Endodermal cell (in vitro differentiated cells): ENCODE measurements at regions not wholly inside any gene's neighbourhood (a gene's known extent, or its start where the extent isn't known, plus 50 kb on each side); places are given as distances from the start of the nearest gene placed in this dataset.

Source experiments
- DNase-seq: peaks from one replicate; pipeline ENCODE4 v3.0.0-alpha.2; 2017
- H3K27ac ChIP-seq: 2 replicates; pipeline ENCODE4 v1.5.1; 2013; ENCODE audit warnings: mild to moderate bottlenecking, low read depth, low read length, moderate library complexity
- H3K27me3 ChIP-seq: 2 replicates; pipeline ENCODE4 v1.6.1; 2013; ENCODE audit warnings: mild to moderate bottlenecking, low read length, moderate library complexity; ENCODE audit not compliant: insufficient read depth, control insufficient read depth, poor library complexity, severe bottlenecking
- H3K36me3 ChIP-seq: 2 replicates; pipeline ENCODE4 v1.7.0; 2013; ENCODE audit warnings: mild to moderate bottlenecking, low read length, moderate library complexity; ENCODE audit not compliant: control insufficient read depth, insufficient read depth
- H3K4me1 ChIP-seq: one replicate; pipeline ENCODE4 v1.7.0; 2013; ENCODE audit warnings: low read length; ENCODE audit not compliant: control insufficient read depth, insufficient read depth
- H3K4me3 ChIP-seq: 2 replicates; pipeline ENCODE4 v1.5.1; 2013; ENCODE audit warnings: mild to moderate bottlenecking, low read length, moderate library complexity
- H3K9ac ChIP-seq: 2 replicates; pipeline ENCODE4 v1.6.1; 2013; ENCODE audit warnings: mild to moderate bottlenecking, low read length, moderate library complexity; ENCODE audit not compliant: poor library complexity, severe bottlenecking; ENCODE audit errors: extremely low read depth
- H3K9me3 ChIP-seq: 2 replicates; pipeline ENCODE4 v1.6.1; 2013; ENCODE audit warnings: mild to moderate bottlenecking, low read length, moderate library complexity; ENCODE audit not compliant: control insufficient read depth
- H3K27ac Mint-ChIP-seq: 2 replicates; pipeline ENCODE4 v1.8.0; 2020; ENCODE audit warnings: mixed read lengths
- H3K27me3 Mint-ChIP-seq: 2 replicates; pipeline ENCODE4 v1.8.0; 2021; ENCODE audit warnings: mild to moderate bottlenecking, mixed read lengths; ENCODE audit not compliant: insufficient read depth
- H3K36me3 Mint-ChIP-seq: 2 replicates; pipeline ENCODE4 v1.8.0; 2020; ENCODE audit warnings: low read depth, mixed read lengths
- H3K4me1 Mint-ChIP-seq: 2 replicates; pipeline ENCODE4 v1.8.0; 2020; ENCODE audit warnings: mixed read lengths
- H3K4me3 Mint-ChIP-seq: 2 replicates; pipeline ENCODE4 v1.8.0; 2020; ENCODE audit warnings: mild to moderate bottlenecking, moderate library complexity, mixed read lengths
- H3K9me3 Mint-ChIP-seq: 2 replicates; pipeline ENCODE4 v1.8.0; 2020; ENCODE audit warnings: mild to moderate bottlenecking, mixed read lengths
- CTCF ChIP-seq: fragments of 200-600 bp; sonication (generic); conservative IDR thresholded peaks from 2 replicates; pipeline ENCODE4 v1.5.0; 2021; ENCODE audit warnings: antibody characterized with exemption, mild to moderate bottlenecking
- WGBS, 2 experiments: methylation state at CpG; one replicate each; pipeline versions ENCODE4 v1.1.5 to v1.1.7; 2013; ENCODE audit warnings: missing lambda C conversion rate in 2 of 2, mixed read lengths in 1 of 2; ENCODE audit not compliant: insufficient coverage in 1 of 2, insufficient read length in 1 of 2; 5-methylcytosine and 5-hydroxymethylcytosine counted together

- 62% methylated on average over 1 of the region's 1 CpG; no CpG with 5 or more reads in 1 of the 2 experiments for WGBS, 2 experiments
- Mint-ChIP-seq H3K36me3 (no peaks in the 10 kb centered on the region), H3K27me3 (peaks cover 6% of the 10 kb centered on the region), H3K27ac (no peak overlapping the region), H3K4me3 (no peak overlapping the region), H3K4me1 (peaks cover 10% of the 10 kb centered on the region), H3K9me3 (peaks cover 16% of the 10 kb centered on the region)
- H3K4me3 ChIP-seq, result no peak overlapping the region
- H3K27ac ChIP-seq, result no peak overlapping the region
- no peaks in the 10 kb centered on the region for H3K27me3 ChIP-seq
- H3K9me3 ChIP-seq, result no peaks in the 10 kb centered on the region
- H3K9ac ChIP-seq, result no peak overlapping the region
- TF ChIP-seq CTCF, result no peak
- H3K36me3 ChIP-seq, result no peaks in the 10 kb centered on the region
- H3K4me1 ChIP-seq, result no peaks in the 10 kb centered on the region
- no peak for DNase-seq
Measured at GRCh38 chrX:17206584-17206983, 168.4 kb upstream of the NHS start.

GRCh38 chrX:17214962-17215361, 160.0 kb upstream of the NHS start:
- DNase-seq, result no peak
- no peaks in the 10 kb centered on the region for H3K4me1 ChIP-seq
- no peaks in the 10 kb centered on the region for H3K27me3 ChIP-seq
- H3K36me3 ChIP-seq, result no peaks in the 10 kb centered on the region
- peaks cover 8% of the 10 kb centered on the region for H3K9me3 Mint-ChIP-seq
- H3K9ac ChIP-seq, result no peak overlapping the region
- 94 to 96% methylated on average over 3 to 4 of the region's 4 CpGs for WGBS, 2 experiments
- no peak for TF ChIP-seq CTCF
- no peaks in the 10 kb centered on the region for H3K36me3 Mint-ChIP-seq
- no peaks in the 10 kb centered on the region for H3K27me3 Mint-ChIP-seq
- H3K27ac Mint-ChIP-seq, result no peak overlapping the region
- H3K27ac ChIP-seq, result no peak overlapping the region
- no peak overlapping the region for H3K4me3 Mint-ChIP-seq
- H3K9me3 ChIP-seq, result no peaks in the 10 kb centered on the region
- H3K4me1 Mint-ChIP-seq, result no peaks in the 10 kb centered on the region
- H3K4me3 ChIP-seq, result no peak overlapping the region

GRCh38 chrX:17226736-17227135, 148.3 kb upstream of the NHS start:
- Histone ChIP-seq H3K9me3 (no peaks in the 10 kb centered on the region), H3K9ac (no peak overlapping the region), H3K36me3 (no peaks in the 10 kb centered on the region), H3K27ac (no peak overlapping the region), H3K27me3 (no peaks in the 10 kb centered on the region), H3K4me3 (no peak overlapping the region), H3K4me1 (no peaks in the 10 kb centered on the region)
- Mint-ChIP-seq H3K4me3 (no peak overlapping the region), H3K27ac (no peak overlapping the region), H3K36me3 (no peaks in the 10 kb centered on the region), H3K27me3 (no peaks in the 10 kb centered on the region), H3K4me1 (no peaks in the 10 kb centered on the region), H3K9me3 (peaks cover 10% of the 10 kb centered on the region)
- TF ChIP-seq CTCF, result no peak
- DNase-seq, result no peak
